T-cell (primary cell): ENCODE measurements at regions not wholly inside any gene's neighbourhood (a gene's known extent, or its start where the extent isn't known, plus 50 kb on each side); places are given as distances from the start of the nearest gene placed in this dataset.

Source experiments
- ATAC-seq, 4 experiments: fragments of 200-7000 bp in 3 of 4; fragments of 150-1000 bp in 1 of 4; cut with Tn5 transposase; replicated peaks in 1 of 4; 1 replicate in 3 of 4; 2 replicates in 1 of 4; pipeline ENCODE4 v1.10.0; 2021; ENCODE audit warnings: moderate library complexity in 3 of 4, mild to moderate bottlenecking in 2 of 4, moderate number of reproducible peaks in 1 of 4
- CTCF ChIA-PET, 2 donors: fragments of 300-600 bp; sonication (Branson Sonifier 250); formaldehyde crosslinking; loops; one replicate each; lab custom pipeline; 2022; ENCODE audit warnings: antibody characterized with exemption in 2 of 2; lab: Charles Lee
- POLR2A ChIA-PET, 2 donors: fragments of 300-600 bp; sonication (Branson Sonifier 250); formaldehyde crosslinking; loops; one replicate each; lab custom pipeline; 2022; ENCODE audit warnings: antibody characterized with exemption in 2 of 2; lab: Charles Lee
- DNase-seq, 35 experiments: peaks; one replicate each; pipeline versions ENCODE4 v3.0.0 to v3.0.0-alpha.2; 2013 to 2023
- H3K27ac ChIP-seq: one replicate; pipeline ENCODE4 v1.5.1; 2013; ENCODE audit warnings: low read length
- H3K27me3 ChIP-seq, 2 experiments: replicated peaks in 1 of 2; 1 replicate in 1 of 2; 2 replicates in 1 of 2; pipeline versions ENCODE4 v1.6.1 to v1.7.0; 2013; ENCODE audit warnings: low read length in 1 of 2, mixed read lengths in 1 of 2; ENCODE audit not compliant: control insufficient read depth in 2 of 2, insufficient read depth in 2 of 2; ENCODE audit errors: extremely low read depth in 1 of 2
- H3K36me3 ChIP-seq, 2 donors: 1 replicate in 1 of 2; 2 replicates in 1 of 2; pipeline versions ENCODE4 v1.6.1 to v1.7.0; 2013; ENCODE audit warnings: low read length in 1 of 2; ENCODE audit not compliant: control insufficient read depth in 2 of 2, insufficient read depth in 1 of 2; ENCODE audit errors: extremely low read depth in 1 of 2
- H3K4me1 ChIP-seq, 2 experiments: 1 replicate in 1 of 2; 2 replicates in 1 of 2; pipeline versions ENCODE4 v1.6.1 to v1.7.0; 2013; ENCODE audit warnings: low read length in 2 of 2, mixed read lengths in 1 of 2; ENCODE audit not compliant: insufficient read depth in 2 of 2, control insufficient read depth in 1 of 2; ENCODE audit errors: extremely low read depth in 1 of 2
- H3K4me3 ChIP-seq, 2 donors: 1 replicate in 1 of 2; 2 replicates in 1 of 2; pipeline versions ENCODE4 v1.5.1 to v1.7.0; 2013; ENCODE audit warnings: mild to moderate bottlenecking in 2 of 2, low read length in 1 of 2, moderate library complexity in 1 of 2; ENCODE audit not compliant: control insufficient read depth in 1 of 2; ENCODE audit errors: extremely low read depth in 1 of 2
- H3K9me3 ChIP-seq: 2 replicates; pipeline ENCODE4 v1.7.0; 2013
- H3K27ac Mint-ChIP-seq, 2 donors: one replicate each; pipeline ENCODE4 v1.8.0; 2020 to 2021; ENCODE audit warnings: mild to moderate bottlenecking in 2 of 2, mixed read lengths in 2 of 2
- H3K27me3 Mint-ChIP-seq, 2 donors: one replicate each; pipeline ENCODE4 v1.8.0; 2021 to 2022; ENCODE audit warnings: mixed read lengths in 2 of 2
- H3K36me3 Mint-ChIP-seq: one replicate; pipeline ENCODE4 v1.8.0; 2021; ENCODE audit warnings: mixed read lengths
- H3K4me1 Mint-ChIP-seq, 3 donors: one replicate each; pipeline ENCODE4 v1.8.0; 2020 to 2022; ENCODE audit warnings: mixed read lengths in 3 of 3, mild to moderate bottlenecking in 1 of 3
- H3K4me3 Mint-ChIP-seq, 3 donors: one replicate each; pipeline ENCODE4 v1.8.0; 2020 to 2022; ENCODE audit warnings: mild to moderate bottlenecking in 3 of 3, mixed read lengths in 3 of 3, moderate library complexity in 3 of 3
- H3K9me3 Mint-ChIP-seq, 3 donors: one replicate each; pipeline ENCODE4 v1.8.0; 2020 to 2022; ENCODE audit warnings: mixed read lengths in 3 of 3
- WGBS: methylation state at CpG from one replicate; pipeline ENCODE4 v1.1.5; 2013; ENCODE audit warnings: missing lambda C conversion rate; ENCODE audit not compliant: insufficient coverage; 5-methylcytosine and 5-hydroxymethylcytosine counted together

GRCh38 chr6:106757267-106757666 is 127.9 kb downstream of the QRSL1 start:
- no peak for ATAC-seq
- H3K4me3 ChIP-seq, result no peak overlapping the region
- H3K27me3 ChIP-seq, result peaks cover 0 to 13% of the 10 kb centered on the region in 2 experiments
- H3K4me1 ChIP-seq, result no peaks in the 10 kb centered on the region
- no CpG with 5 or more reads among the region's 2 CpGs for WGBS
- no peaks in the 10 kb centered on the region for H3K9me3 ChIP-seq
- Mint-ChIP-seq H3K9me3 (peaks cover 0 to 11% (median 7%) of the 10 kb centered on the region in 3 donors), H3K4me3 (no peak overlapping the region), H3K27me3 (peaks cover 5 to 9% of the 10 kb centered on the region in 2 donors), H3K27ac (no peak overlapping the region), H3K36me3 (no peaks in the 10 kb centered on the region), H3K4me1 (no peaks in the 10 kb centered on the region)
- H3K27ac ChIP-seq, result no peak overlapping the region
- POLR2A ChIA-PET, result no interaction called here
- DNase-seq, result no peak
- H3K36me3 ChIP-seq, result no peaks in the 10 kb centered on the region
- CTCF ChIA-PET, result no interaction called here

- Histone ChIP-seq H3K27me3 (peaks cover 0 to 17% of the 10 kb centered on the region in 2 experiments), H3K36me3 (no peaks in the 10 kb centered on the region), H3K27ac (no peak overlapping the region), H3K9me3 (no peaks in the 10 kb centered on the region), H3K4me3 (no peak overlapping the region), H3K4me1 (no peaks in the 10 kb centered on the region)
- Mint-ChIP-seq H3K27me3 (peaks cover 0 to 6% of the 10 kb centered on the region in 2 donors), H3K4me1 (no peaks in the 10 kb centered on the region), H3K36me3 (no peaks in the 10 kb centered on the region), H3K4me3 (no peak overlapping the region), H3K27ac (no peak overlapping the region), H3K9me3 (peaks cover 0 to 4% (median 3%) of the 10 kb centered on the region in 3 donors)
- no peak for DNase-seq
- CTCF ChIA-PET, result no interaction called here
- ATAC-seq, result no peak
- 81% methylated on average over 5 of the region's 5 CpGs for WGBS
- POLR2A ChIA-PET, result no interaction called here
These were observed 124.8 kb downstream of the QRSL1 start for GRCh38 chr6:106754215-106754614.

DNA sequence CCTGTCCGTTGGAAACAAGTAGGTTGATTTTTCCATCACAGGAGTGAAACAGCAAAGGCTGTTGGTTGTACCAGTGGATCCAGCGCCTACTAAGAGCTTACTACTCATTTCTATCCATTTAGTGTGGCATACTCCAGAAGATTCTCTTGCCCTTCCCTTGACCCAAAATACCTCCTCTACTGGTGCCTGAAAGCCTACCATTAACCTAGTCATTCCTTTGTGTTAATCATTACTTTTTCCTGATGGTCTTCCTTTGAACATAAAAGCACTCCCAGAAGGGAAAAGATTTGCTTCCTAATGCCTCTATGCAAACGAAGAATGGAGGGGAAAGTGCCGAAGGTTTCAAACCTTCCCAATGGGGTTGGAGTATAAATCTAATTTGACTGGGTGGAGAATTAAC is 123.3 kb downstream of the QRSL1 start:
- Histone ChIP-seq H3K4me3 (no peak overlapping the region), H3K4me1 (no peaks in the 10 kb centered on the region), H3K27me3 (peaks cover 0 to 10% of the 10 kb centered on the region in 2 experiments), H3K27ac (no peak overlapping the region), H3K36me3 (no peaks in the 10 kb centered on the region), H3K9me3 (no peaks in the 10 kb centered on the region)
- Mint-ChIP-seq H3K36me3 (no peaks in the 10 kb centered on the region), H3K9me3 (no peaks in the 10 kb centered on the region), H3K4me1 (no peaks in the 10 kb centered on the region), H3K27me3 (peaks cover 0 to 7% of the 10 kb centered on the region in 2 donors), H3K4me3 (no peak overlapping the region), H3K27ac (no peak overlapping the region)
- 60% methylated on average over 1 of the region's 4 CpGs for WGBS
- ChIA-PET CTCF (no interaction called here), POLR2A (no interaction called here)
- no peak for ATAC-seq
- no peak for DNase-seq

DNA sequence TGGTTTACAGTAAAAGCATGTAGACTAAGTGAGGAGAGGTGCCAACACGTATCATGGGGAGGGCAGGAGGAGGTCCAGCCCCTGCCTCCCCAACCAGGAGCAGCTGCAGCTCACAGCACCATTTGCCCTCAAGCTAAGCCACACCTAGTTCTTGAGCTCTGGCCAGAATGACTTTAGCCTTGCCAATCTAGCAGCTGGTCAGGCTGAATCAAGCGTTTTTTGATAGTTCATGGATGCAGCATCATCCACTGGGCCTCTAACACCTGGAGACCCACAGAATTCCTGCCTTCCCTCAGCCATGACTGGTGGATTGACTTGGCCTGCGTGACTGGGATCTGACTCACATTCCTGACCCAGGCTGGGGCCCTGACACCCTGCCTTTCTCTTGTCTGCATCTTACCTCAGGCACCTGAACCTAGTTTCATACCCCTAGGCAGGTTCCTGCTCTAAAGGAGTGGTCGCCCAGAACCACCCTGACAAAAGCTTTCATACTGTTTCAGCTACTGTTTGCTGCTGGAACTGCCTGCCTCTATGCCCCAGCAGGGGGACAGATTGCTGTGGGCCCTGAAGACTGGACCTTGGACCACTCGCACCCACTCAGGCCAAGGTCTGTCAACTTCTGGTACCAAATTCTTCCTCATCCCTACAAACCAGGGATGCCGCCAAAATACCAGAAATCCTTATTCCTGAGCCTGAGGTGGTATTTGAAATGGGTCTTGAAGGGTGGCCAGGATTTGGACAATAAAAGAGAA is 122.3 kb downstream of the QRSL1 start:
- peaks cover 0 to 10% of the 10 kb centered on the region in 2 experiments for H3K27me3 ChIP-seq
- DNase-seq (no peak), ATAC-seq (no peak)
- Mint-ChIP-seq H3K36me3 (no peaks in the 10 kb centered on the region), H3K27me3 (peaks cover 0 to 7% of the 10 kb centered on the region in 2 donors), H3K27ac (no peak overlapping the region), H3K4me3 (no peak overlapping the region), H3K9me3 (no peaks in the 10 kb centered on the region), H3K4me1 (no peaks in the 10 kb centered on the region)
- no peaks in the 10 kb centered on the region for H3K36me3 ChIP-seq
- no peaks in the 10 kb centered on the region for H3K4me1 ChIP-seq
- POLR2A ChIA-PET, result interaction anchor here in 1 of 2 donors (0.6 kb wide), 1 partner anchor 1619 kb away, joined by 6 read pairs; no protein-coding TSS in a partner anchor
- H3K27ac ChIP-seq, result no peak overlapping the region
- 37% methylated on average over 3 of the region's 6 CpGs for whole genome bisulfite sequencing
- H3K4me3 ChIP-seq, result no peak overlapping the region
- CTCF ChIA-PET, result no interaction called here
- H3K9me3 ChIP-seq, result no peaks in the 10 kb centered on the region

GRCh38 chr6:106750946-106751345 is 121.6 kb downstream of the QRSL1 start:
- Mint-ChIP-seq H3K4me1 (no peaks in the 10 kb centered on the region), H3K9me3 (no peaks in the 10 kb centered on the region), H3K36me3 (no peaks in the 10 kb centered on the region), H3K27ac (no peak overlapping the region), H3K4me3 (no peak overlapping the region), H3K27me3 (peaks cover 4 to 7% of the 10 kb centered on the region in 2 donors)
- Histone ChIP-seq H3K4me1 (no peaks in the 10 kb centered on the region), H3K4me3 (no peak overlapping the region), H3K27ac (no peak overlapping the region), H3K36me3 (no peaks in the 10 kb centered on the region), H3K9me3 (no peaks in the 10 kb centered on the region), H3K27me3 (peaks cover 0 to 10% of the 10 kb centered on the region in 2 experiments)
- no peak for DNase-seq
- no peak for ATAC-seq
- POLR2A ChIA-PET, result no interaction called here
- CTCF ChIA-PET, result no interaction called here
- WGBS, result 92% methylated on average over 2 of the region's 4 CpGs

- ATAC-seq (no peak), DNase-seq (no peak)
- no peaks in the 10 kb centered on the region for H3K36me3 Mint-ChIP-seq
- no peaks in the 10 kb centered on the region for H3K9me3 Mint-ChIP-seq
- H3K4me1 ChIP-seq, result no peaks in the 10 kb centered on the region
- no peak overlapping the region for H3K27ac Mint-ChIP-seq
- CTCF ChIA-PET, result no interaction called here
- peaks cover 0 to 10% of the 10 kb centered on the region in 2 experiments for H3K27me3 ChIP-seq
- no peaks in the 10 kb centered on the region for H3K9me3 ChIP-seq
- H3K27ac ChIP-seq, result no peak overlapping the region
- no peaks in the 10 kb centered on the region for H3K4me1 Mint-ChIP-seq
- POLR2A ChIA-PET, result no interaction called here
- H3K4me3 ChIP-seq, result no peak overlapping the region
- 92% methylated on average over 2 of the region's 9 CpGs for WGBS
- H3K36me3 ChIP-seq, result no peaks in the 10 kb centered on the region
- H3K4me3 Mint-ChIP-seq, result no peak overlapping the region
- peaks cover 7 to 9% of the 10 kb centered on the region in 2 donors for H3K27me3 Mint-ChIP-seq
These were observed 121.0 kb downstream of the QRSL1 start for GRCh38 chr6:106750142-106750918.
